HG02610 (cell line): ENCODE measurements at regions not wholly inside any gene's neighbourhood (a gene's known extent, or its start where the extent isn't known, plus 50 kb on each side); places are given as distances from the start of the nearest gene placed in this dataset.

ENCODE experiments used
- ATAC-seq: cut with Tn5 transposase; IDR thresholded peaks from one replicate; pipeline ENCODE4 v1.9.1; 2021; ENCODE audit warnings: mild to moderate bottlenecking, moderate library complexity; ENCODE audit not compliant: unreplicated experiment

DNA sequence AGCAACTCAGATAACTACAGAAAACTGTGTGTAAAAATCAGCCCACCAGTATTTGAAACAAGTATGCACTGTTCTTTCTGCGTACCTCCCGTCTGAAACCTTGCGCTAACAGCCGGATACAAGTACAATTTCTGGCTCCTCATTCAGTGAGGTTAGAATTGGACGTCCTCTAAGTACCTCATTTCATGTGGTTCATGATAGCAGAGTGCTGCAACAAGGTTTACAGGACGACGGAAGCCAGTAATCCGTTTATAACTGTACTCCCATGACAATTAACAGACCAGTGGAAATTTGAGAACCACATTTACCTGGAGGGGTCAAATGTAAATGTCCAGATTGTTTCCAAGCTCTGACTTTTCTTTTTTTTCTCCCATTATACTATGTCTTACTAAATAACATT, 52.9 kb upstream of the TENM3 start:
- ATAC-seq: no peak

DNA sequence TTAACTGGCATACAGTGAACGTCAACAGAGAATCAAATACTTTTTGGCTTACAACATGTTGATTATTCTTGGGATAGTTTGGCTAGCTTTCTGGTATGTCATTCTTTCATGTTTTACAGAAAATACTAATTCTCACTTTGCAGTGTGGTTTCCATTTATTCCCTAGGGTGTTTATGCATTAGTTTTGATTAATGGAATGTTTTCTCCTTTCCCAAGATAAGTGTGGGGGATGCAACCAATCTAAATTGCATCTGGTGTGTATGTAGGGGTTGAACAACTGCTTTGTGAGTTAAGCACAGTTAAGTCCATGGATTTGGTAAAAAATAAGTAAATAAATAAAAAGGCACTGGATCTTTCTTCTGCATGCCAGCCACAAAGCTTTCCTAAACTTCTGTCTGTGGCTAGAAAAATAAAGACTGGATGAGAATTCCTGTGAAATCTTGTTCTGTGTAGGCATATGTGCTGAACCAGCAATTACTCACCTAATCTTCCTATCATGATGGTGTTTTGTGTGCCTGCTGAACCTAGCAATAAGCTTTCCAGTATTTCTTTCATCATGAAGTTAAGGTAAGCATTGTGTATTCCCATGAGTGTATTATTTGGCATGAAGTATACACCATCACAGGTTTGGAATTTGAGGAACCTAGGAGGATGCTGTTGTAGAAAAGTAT, 50.6 kb upstream of the TENM3 start:
- ATAC-seq: no peak

DNA sequence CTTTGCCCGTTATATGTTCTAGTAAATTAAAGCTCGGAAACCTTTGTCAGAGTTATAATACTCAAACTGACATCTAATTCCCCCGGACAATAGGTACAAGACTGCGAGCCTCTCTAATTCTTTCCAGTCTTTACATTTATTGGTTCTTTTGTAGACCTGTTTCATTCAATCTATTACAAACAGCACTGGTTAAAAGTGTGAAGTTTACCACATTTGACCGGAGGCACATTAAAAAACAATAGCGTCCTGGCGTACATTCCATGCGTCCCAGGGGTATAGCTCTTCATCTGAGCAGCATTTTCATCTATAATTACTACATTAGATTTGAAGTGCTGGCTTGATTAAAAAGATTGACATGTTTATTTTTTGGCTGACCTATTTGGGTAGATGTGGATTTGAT, 49.9 kb upstream of the TENM3 start:
- no peak for ATAC-seq
